Adrenal gland (tissue), 9 donors: ENCODE measurements at regions not wholly inside any gene's neighbourhood (a gene's known extent, or its start where the extent isn't known, plus 50 kb on each side); places are given as distances from the start of the nearest gene placed in this dataset.
A peak's percentile ranks its signal among the peaks of the same experiment; 100 is the strongest.

ENCODE experiments used
- DNase-seq, 7 donors: peaks; one replicate each; pipeline ENCODE4 v3.0.0-alpha.2; 2019 to 2020
- H3K27ac ChIP-seq, 5 donors: fragments of 200-600 bp; sonication (generic) in 4 of 5; 1 replicate in 3 of 5; 2 replicates in 2 of 5; pipeline versions ENCODE4 v1.5.1 to v1.8.0; 2016 to 2020; ENCODE audit warnings: mild to moderate bottlenecking in 1 of 5
- H3K27me3 ChIP-seq: fragments of 200-600 bp; 2 replicates; pipeline ENCODE4 v1.8.0; 2021
- H3K36me3 ChIP-seq, 2 donors: fragments of 200-600 bp; replicated peaks in 1 of 2; 1 replicate in 1 of 2; 2 replicates in 1 of 2; pipeline versions ENCODE4 v1.5.1 to v1.8.0; 2018 to 2022
- H3K4me1 ChIP-seq, 2 donors: fragments of 200-600 bp; replicated peaks in 1 of 2; 1 replicate in 1 of 2; 2 replicates in 1 of 2; pipeline versions ENCODE4 v1.5.1 to v1.8.0; 2018 to 2021
- H3K4me3 ChIP-seq, 4 donors: fragments of 200-600 bp; sonication (generic) in 3 of 4; one replicate each; pipeline ENCODE4 v1.5.1; 2016 to 2018
- H3K9me3 ChIP-seq, 3 donors: fragments of 200-600 bp; sonication (generic) in 1 of 3; replicated peaks in 1 of 3; 1 replicate in 2 of 3; 2 replicates in 1 of 3; pipeline versions ENCODE4 v1.5.1 to v1.8.0; 2016 to 2021
- CTCF ChIP-seq, 6 experiments: fragments of 450-650 bp in 4 of 6; fragments of 200-600 bp in 2 of 6; sonication (generic) in 1 of 6; IDR thresholded peaks; 1 replicate in 5 of 6; 2 replicates in 1 of 6; pipeline versions ENCODE4 v1.5.1 to v1.8.0; 2016 to 2021; ENCODE audit warnings: antibody characterized with exemption in 6 of 6, mild to moderate bottlenecking in 2 of 6, moderate library complexity in 1 of 6
- POLR2A ChIP-seq, 2 donors: fragments of 450-650 bp; IDR thresholded peaks; one replicate each; pipeline ENCODE4 v1.6.1; 2017; ENCODE audit warnings: antibody characterized with exemption in 2 of 2, mild to moderate bottlenecking in 2 of 2, moderate library complexity in 1 of 2
- WGBS, 4 donors: extraction: QIAGEN DNeasy Blood & Tissue Kit in 2 of 4; methylation state at CpG; one replicate each; pipeline versions ENCODE4 v1.1.5 to v1.1.7; 2013 to 2017; 5-methylcytosine and 5-hydroxymethylcytosine counted together
- intact Hi-C, 2 donors: fragments of 100-400 bp; cut with DNase I; formaldehyde crosslinking; loops; one replicate each; pipeline versions ENCODE4 v1.14.1 to v1.15.0; 2022 to 2023
- donor health status: healthy with polysubstance abuse.
- donor health status: Bipolar disorder and iron deficiency.
- donor health status: DM: yes; HTN: yes; CAD: no.
- donor health status: DM: no; HTN: no; CAD: no.
- donor health status: DM: no; HTN: no; CAD: no.

GRCh38 chr12:46494424-46494823 lies 121.9 kb upstream of the SLC38A2 start:
- H3K36me3 ChIP-seq: no peaks in the 10 kb centered on the region
- TF ChIP-seq CTCF (IDR thresholded peaks at IDR 0.05) (no peak), POLR2A (IDR thresholded peaks at IDR 0.05) (no peak)
- H3K4me1 ChIP-seq: peaks cover 23 to 38% of the 10 kb centered on the region in 2 donors
- peak overlapping the region in 1 of 4 donors; percentile 13 for H3K4me3 ChIP-seq
- no peaks in the 10 kb centered on the region for H3K9me3 ChIP-seq
- H3K27me3 ChIP-seq: no peaks in the 10 kb centered on the region
- intact Hi-C loops: no loop called here
- DNase-seq: no peak
- H3K27ac ChIP-seq: peak overlapping the region; percentile 15 to 76 (median 38)
- 18 to 27% (median 20%) methylated on average over 1 of the region's 1 CpG for WGBS, 4 donors

GRCh38 chr12:46493834-46494181 lies 121.2 kb upstream of the SLC38A2 start:
- intact Hi-C loops: no loop called here
- no peak for DNase-seq
- Histone ChIP-seq H3K9me3 (no peaks in the 10 kb centered on the region), H3K36me3 (no peaks in the 10 kb centered on the region), H3K4me3 (peak overlapping the region in 1 of 4 donors; percentile 13), H3K27ac (peak overlapping the region; percentile 15 to 76 (median 38)), H3K4me1 (peaks cover 23 to 38% of the 10 kb centered on the region in 2 donors), H3K27me3 (no peaks in the 10 kb centered on the region)
- no peak for TF ChIP-seq CTCF (IDR thresholded peaks at IDR 0.05)
- TF ChIP-seq POLR2A (IDR thresholded peaks at IDR 0.05): no peak
- 48 to 63% (median 61%) methylated on average over 4 of the region's 4 CpGs for WGBS, 4 donors

GRCh38 chr12:46493150-46493833 lies 120.7 kb upstream of the SLC38A2 start:
- 84 to 92% (median 85%) methylated on average over 5 of the region's 5 CpGs for WGBS, 4 donors
- Histone ChIP-seq H3K36me3 (no peaks in the 10 kb centered on the region), H3K27me3 (no peaks in the 10 kb centered on the region), H3K27ac (peak overlapping the region in 3 of 5 donors; percentile 38 to 76 (median 38)), H3K9me3 (no peaks in the 10 kb centered on the region), H3K4me1 (peaks cover 23 to 38% of the 10 kb centered on the region in 2 donors), H3K4me3 (peak overlapping the region in 1 of 4 donors; percentile 13)
- no peak for DNase-seq
- TF ChIP-seq CTCF (IDR thresholded peaks at IDR 0.05) (no peak), POLR2A (IDR thresholded peaks at IDR 0.05) (no peak)
- intact Hi-C loops: no loop called here

- intact Hi-C loops: no loop called here
- peak overlapping the region in 2 of 5 donors; percentile 8 to 76 for H3K27ac ChIP-seq
Measured at GRCh38 chr12:46492471-46493085, 120.0 kb upstream of the SLC38A2 start.

More at GRCh38 chr12:46492471-46493085, 120.0 kb upstream of the SLC38A2 start:
- Histone ChIP-seq H3K36me3 (no peaks in the 10 kb centered on the region), H3K4me3 (no peak overlapping the region), H3K4me1 (peaks cover 23 to 38% of the 10 kb centered on the region in 2 donors), H3K9me3 (no peaks in the 10 kb centered on the region), H3K27me3 (no peaks in the 10 kb centered on the region)
- 53 to 63% (median 60%) methylated on average over 6 of the region's 6 CpGs for WGBS, 4 donors
- DNase-seq: no peak
- TF ChIP-seq POLR2A (IDR thresholded peaks at IDR 0.05): no peak
- TF ChIP-seq CTCF (IDR thresholded peaks at IDR 0.05): no peak
